HG03135 (cell line): ENCODE measurements at regions not wholly inside any gene's neighbourhood (a gene's known extent, or its start where the extent isn't known, plus 50 kb on each side); places are given as distances from the start of the nearest gene placed in this dataset.

Experiments used
- ATAC-seq: cut with Tn5 transposase; IDR thresholded peaks from one replicate; pipeline ENCODE4 v1.9.1; 2021; ENCODE audit warnings: mild to moderate bottlenecking, moderate library complexity; ENCODE audit not compliant: unreplicated experiment

- no peak for ATAC-seq
These were observed 330.5 kb downstream of the KCNS3 start for GRCh38 chr2:18208956-18209355.

DNA sequence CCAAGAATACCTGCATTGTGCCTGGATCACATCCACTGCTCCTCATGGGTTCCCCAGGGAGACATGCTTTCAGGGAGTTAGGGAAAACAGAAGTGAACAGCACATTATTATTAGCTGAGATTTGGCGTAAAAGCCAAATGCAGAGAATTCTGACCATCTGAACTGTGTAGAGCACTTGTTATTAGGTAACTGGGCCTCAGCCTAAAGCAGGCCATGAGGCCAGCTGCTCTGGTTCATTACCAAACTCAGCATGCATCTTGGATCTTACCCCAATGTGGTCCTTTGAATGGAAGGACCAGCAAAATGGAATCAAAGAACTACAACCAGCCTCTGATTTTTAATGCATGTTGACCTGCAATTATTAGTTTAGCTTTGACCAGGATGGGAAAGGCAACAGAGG, 322.3 kb downstream of the KCNS3 start:
- ATAC-seq: no peak

DNA sequence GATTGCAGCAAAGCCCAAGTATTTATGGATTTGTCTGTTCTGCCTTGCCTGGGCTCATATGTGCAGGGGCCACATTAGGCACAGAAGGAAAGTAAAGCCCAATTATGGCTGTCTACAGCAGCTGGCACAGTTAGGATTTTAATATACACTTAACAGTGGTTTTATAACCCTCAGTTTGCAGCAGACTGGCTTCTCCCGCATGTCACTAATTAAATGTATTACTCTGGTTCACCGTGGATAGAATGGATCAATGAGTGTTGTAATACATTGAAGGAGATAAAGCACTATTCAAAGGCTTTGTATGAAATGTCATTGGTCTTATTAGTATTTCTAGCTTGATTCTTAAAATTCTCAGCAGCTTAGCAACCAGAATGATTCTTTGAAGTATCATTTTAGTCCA, 320.2 kb downstream of the KCNS3 start:
- no peak for ATAC-seq

DNA sequence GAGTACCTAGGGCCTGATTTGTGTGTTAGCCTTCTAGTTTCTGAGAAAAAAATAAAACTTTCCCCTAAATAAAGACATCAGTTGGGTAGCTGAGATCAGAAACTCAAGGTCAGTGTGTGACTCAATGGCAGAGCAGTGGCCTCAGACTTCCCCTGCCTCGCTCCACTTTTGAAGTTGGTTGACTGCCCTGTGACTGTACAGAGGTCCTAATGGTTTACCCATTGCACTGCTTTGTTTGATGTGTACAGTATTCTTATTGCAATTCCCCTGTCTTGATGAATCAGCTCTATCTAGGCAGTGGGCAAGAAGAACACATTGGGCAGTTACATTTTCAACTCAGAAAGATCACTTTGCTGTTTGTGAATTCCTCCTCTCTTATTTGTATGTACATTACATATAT, 315.7 kb downstream of the KCNS3 start:
- ATAC-seq: no peak

DNA sequence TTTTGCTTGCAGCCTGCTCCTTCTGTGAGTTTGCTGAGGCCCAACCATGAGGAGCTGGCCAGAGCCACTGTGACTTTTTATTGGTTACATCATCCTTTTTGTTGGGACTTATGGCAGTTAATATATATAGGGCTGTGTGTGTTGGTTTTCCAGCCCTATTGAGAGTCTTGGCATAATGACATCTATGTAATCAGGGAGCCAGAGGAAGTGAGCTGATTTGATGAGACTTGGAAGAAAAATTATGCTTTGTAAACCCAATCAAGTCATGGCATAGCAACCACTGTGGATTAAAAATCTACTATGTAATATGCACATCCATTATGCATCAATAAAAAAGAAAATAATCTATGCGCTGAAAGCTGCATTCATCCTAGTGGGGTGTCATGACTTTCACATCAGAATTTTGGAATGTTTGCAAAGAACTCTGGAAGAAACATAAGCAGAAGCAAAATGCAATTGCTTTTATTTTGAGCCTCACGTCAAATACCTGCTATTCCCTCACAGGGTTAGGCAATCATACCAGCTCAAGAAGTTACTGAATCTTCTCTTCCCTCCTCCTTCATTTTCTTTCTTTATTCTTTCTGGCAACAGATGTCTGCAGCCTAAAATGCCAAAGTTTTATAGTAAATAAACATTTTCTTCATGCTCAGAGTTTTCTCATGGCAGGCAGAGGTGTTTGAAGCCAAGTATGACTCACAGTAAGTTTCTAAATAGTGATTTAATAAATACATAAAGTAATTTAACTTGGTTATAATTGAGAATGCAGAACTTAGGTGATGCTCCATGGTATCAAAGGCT, 308.5 kb downstream of the KCNS3 start:
- ATAC-seq: no peak

DNA sequence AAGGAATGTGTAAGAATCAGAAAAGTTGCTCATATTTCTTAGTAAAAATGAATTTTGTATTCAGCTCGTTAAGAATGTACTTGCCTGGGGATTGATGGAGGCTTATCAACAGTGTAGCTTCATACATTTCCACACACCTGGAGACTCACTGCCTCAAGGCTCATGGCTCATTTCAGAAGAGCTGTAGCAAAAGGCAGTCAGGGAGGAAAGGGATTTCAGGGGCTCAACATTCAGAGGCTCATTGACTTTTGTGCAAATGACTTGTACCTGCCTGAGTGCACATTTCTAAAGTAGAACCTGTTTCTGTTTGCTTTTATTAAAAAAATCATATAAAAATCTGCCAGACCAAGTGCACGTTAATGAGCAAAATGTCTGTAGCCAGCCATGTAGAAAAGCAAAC, 304.4 kb downstream of the KCNS3 start:
- no peak for ATAC-seq

DNA sequence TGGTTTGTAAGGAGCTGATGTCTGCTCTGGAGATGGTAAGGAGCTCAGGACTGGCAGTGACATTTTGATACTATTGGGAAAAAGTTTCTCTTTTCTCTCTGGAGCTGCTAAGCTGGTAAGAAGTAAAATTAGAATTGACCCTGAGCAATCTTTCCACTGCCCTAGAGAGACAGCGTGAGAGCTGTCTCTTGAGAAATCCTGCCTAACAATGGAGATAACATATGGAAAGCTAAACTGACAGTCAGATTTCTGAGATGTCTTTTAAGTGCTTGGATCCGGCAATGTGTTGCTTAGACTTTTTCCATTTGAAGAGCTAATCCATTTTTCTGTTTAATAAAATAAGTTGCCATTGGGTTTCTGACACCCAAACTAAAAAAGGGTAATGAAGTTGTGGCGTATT, 302.4 kb downstream of the KCNS3 start:
- no peak for ATAC-seq

GRCh38 chr2:18180031-18180610, 301.7 kb downstream of the KCNS3 start:
- ATAC-seq: no peak

DNA sequence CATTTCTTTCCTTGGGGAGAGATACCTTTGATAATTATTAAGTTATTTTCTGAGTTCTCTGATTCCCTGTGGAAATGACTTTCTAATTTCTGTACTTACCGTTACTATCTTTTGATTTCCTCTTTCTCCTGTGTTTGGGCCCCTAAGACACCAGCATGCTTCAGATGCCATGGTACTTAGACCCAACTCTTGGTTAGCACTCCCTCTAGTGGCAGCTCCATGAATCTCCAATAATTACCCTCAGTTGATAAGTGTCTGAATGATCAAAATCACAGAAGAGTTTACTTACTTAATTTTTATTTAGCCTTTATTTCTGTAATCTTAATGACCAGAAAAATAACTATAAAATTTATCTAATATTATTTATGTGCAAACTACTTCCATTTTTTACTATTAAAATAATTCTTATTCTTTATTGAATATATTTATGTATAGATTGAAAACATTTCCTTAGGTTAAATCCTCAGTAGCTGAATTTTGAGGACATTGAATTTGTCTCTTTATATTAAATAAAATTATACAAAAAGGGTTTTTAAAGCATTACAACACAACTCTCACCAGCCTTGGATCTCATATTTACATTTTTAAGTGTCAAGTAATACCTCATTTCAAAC, 300.4 kb downstream of the KCNS3 start:
- ATAC-seq: peak; percentile 96

GRCh38 chr2:18176679-18177215, 298.3 kb downstream of the KCNS3 start:
- ATAC-seq: no peak

DNA sequence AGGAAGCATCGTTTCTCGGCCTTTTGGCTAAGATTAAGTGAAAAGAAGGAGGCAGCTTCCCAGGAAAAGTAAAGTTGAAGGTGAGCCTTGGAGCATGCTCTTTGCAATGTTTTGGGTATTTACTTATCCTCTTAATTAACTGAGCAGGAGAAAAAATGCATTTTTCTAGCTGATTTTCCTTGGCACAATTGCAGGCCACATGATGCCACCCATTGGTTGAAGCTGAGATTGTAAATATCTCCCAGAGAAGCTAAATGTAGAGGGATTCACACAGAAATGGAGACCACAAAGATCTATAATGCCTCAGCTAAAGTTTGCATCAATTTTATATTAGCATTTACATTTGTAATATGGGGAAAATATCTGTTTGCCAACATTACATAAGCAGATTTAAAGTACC, 294.1 kb downstream of the KCNS3 start:
- ATAC-seq: no peak

- no peak for ATAC-seq
These were observed 293.0 kb downstream of the KCNS3 start for GRCh38 chr2:18171191-18172139.

DNA sequence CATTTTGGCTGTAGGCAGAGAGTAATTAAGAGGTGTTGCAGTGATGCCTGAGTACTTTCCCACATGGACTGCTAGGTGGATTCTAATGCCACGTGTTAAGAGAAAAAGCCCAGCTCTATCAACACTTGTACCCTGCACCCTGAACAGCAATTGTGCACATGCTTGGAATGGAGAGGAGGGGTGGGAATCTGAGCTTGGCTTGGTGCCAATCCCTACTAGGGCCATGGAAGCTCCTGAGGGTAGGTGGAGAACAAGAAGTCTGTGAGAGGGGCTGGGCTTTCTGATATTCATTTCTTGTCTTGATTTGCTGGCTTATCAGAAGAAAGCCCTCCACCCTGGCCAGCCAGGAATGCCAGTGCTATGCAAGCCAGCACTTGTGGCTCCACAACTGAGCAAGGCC, 292.2 kb downstream of the KCNS3 start:
- no peak for ATAC-seq

- ATAC-seq: no peak
These were observed 291.4 kb downstream of the KCNS3 start for GRCh38 chr2:18169893-18170175.

- no peak for ATAC-seq
These were observed 290.8 kb downstream of the KCNS3 start for GRCh38 chr2:18169121-18169892.

GRCh38 chr2:18167871-18168270, 289.4 kb downstream of the KCNS3 start:
- no peak for ATAC-seq

DNA sequence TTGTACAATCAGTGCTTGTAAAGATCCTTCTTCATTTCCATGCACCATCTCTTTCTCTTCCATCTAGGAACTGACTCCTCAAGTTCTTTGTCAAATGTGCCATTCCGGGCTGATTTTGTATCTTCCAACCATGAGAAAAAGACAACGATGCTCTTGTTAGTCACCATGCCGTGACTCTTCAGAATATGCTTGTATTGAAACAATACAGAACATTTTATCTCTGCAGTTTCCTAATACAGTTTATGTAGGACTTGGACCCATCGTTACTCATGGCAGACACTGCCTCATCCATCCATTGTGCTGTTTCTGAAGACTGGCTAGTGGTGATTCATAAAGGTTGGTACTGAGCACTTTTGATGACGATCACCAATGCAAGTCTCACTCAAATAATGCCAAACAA, 283.2 kb downstream of the KCNS3 start:
- ATAC-seq: no peak

GRCh38 chr2:18159896-18160295, 281.4 kb downstream of the KCNS3 start:
- no peak for ATAC-seq

GRCh38 chr2:18156421-18156820, 278.0 kb downstream of the KCNS3 start:
- no peak for ATAC-seq

DNA sequence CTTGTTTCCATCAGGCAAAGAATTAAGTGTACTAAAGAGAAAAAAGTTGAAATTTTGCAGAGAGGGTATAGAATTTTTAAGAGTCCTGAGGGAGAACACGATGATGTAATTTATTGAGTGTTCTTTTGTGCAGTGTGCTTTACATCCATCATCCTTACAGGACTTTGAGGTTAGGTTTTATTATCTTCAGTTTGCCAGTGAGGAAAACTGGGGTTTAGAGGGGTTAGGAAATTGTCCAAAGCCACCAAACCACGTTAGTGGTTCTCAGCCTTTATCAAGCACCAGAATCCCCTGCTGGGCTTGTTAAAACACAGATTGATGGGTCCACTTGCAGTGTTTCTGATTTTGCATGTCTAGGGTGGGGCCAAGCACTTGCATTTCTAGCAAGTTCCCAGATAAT, 277.5 kb downstream of the KCNS3 start:
- ATAC-seq: no peak
